Esophagus muscularis mucosa (tissue), 4 donors: ENCODE measurements at regions not wholly inside any gene's neighbourhood (a gene's known extent, or its start where the extent isn't known, plus 50 kb on each side); places are given as distances from the start of the nearest gene placed in this dataset.
"Not testable (repeated sequence)": the region's sequence is repeated elsewhere in the genome, so short reads cannot be mapped to it uniquely, and the experiment has no call there.

Experiments used
- DNase-seq: peaks from one replicate; pipeline ENCODE4 v3.0.0-alpha.2; 2017; ENCODE audit errors: extremely low spot score
- H3K27ac ChIP-seq, 4 donors: fragments of 200-600 bp; sonication (generic); replicated peaks in 1 of 4; 1 replicate in 3 of 4; 2 replicates in 1 of 4; pipeline ENCODE4 v1.5.1; 2016 to 2019; ENCODE audit warnings: mild to moderate bottlenecking in 1 of 4
- H3K27me3 ChIP-seq, 4 donors: fragments of 200-600 bp; sonication (generic); one replicate each; pipeline versions ENCODE4 v1.5.1 to v1.6.0; 2016 to 2019
- H3K36me3 ChIP-seq, 4 donors: fragments of 200-600 bp; sonication (generic); one replicate each; pipeline ENCODE4 v1.5.1; 2016 to 2019
- H3K4me1 ChIP-seq, 4 donors: fragments of 200-600 bp; sonication (generic); one replicate each; pipeline ENCODE4 v1.5.1; 2016 to 2019
- H3K4me3 ChIP-seq, 4 donors: fragments of 200-600 bp; sonication (generic); 1 replicate in 2 of 4; 2 replicates in 2 of 4; pipeline ENCODE4 v1.5.1; 2016 to 2019; ENCODE audit warnings: mild to moderate bottlenecking in 4 of 4, moderate library complexity in 1 of 4
- H3K9me3 ChIP-seq, 4 donors: fragments of 200-600 bp; sonication (generic); 1 replicate in 3 of 4; 2 replicates in 1 of 4; pipeline ENCODE4 v1.5.1; 2016 to 2019
- EP300 ChIP-seq: sonication (generic); formaldehyde crosslinking; IDR thresholded peaks from one replicate; pipeline ENCODE4 v1.6.1; 2017; ENCODE audit warnings: antibody characterized with exemption
- POLR2A ChIP-seq: fragments of 450-650 bp; IDR thresholded peaks from one replicate; pipeline ENCODE4 v1.6.1; 2017; ENCODE audit warnings: antibody characterized with exemption, moderate library complexity, mild to moderate bottlenecking, low read depth
- POLR2AphosphoS5 ChIP-seq, 2 donors: sonication (generic); formaldehyde crosslinking; IDR thresholded peaks; one replicate each; pipeline ENCODE4 v1.6.1; 2017; ENCODE audit warnings: antibody characterized with exemption in 2 of 2
- WGBS: methylation state at CpG from one replicate; pipeline ENCODE4 v1.1.5; 2018; 5-methylcytosine and 5-hydroxymethylcytosine counted together
- intact Hi-C: fragments of 100-400 bp; cut with DNase I; formaldehyde crosslinking; loops from one replicate; pipeline ENCODE4 v1.15.1; 2023
- TF ChIP-seq, protein P1 (sequence below), 3 experiments: fragments of 200-600 bp in 2 of 3; fragments of 450-650 bp in 1 of 3; sonication (generic) in 2 of 3; IDR thresholded peaks; one replicate each; pipeline ENCODE4 v1.5.1; 2017 to 2019; ENCODE audit warnings: antibody characterized with exemption in 3 of 3, mild to moderate bottlenecking in 2 of 3, moderate library complexity in 1 of 3

DNA sequence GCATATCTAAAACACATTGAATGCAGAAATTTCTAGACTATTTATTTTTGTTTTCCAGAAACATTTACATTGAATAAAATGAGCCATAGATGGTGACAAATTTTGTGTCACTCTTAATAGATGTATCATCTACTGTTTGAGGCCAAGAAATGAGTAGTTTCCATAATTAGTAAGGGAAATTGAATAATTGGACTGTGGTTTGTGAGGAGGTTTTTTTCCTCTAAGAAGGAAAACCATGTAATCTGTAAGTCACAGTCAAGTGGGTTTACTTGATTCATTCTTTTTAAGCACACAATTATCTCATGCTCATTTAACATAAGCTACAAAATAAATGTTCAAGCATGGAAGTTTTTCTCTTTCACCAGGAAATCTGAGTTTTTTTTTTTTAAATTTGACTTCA is 876.4 kb downstream of the NR2F1-AS1 start:
- H3K4me3 ChIP-seq: no peak overlapping the region
- no peaks in the 10 kb centered on the region for H3K27me3 ChIP-seq
- no peak overlapping the region for H3K27ac ChIP-seq
- TF ChIP-seq, protein P1, sequence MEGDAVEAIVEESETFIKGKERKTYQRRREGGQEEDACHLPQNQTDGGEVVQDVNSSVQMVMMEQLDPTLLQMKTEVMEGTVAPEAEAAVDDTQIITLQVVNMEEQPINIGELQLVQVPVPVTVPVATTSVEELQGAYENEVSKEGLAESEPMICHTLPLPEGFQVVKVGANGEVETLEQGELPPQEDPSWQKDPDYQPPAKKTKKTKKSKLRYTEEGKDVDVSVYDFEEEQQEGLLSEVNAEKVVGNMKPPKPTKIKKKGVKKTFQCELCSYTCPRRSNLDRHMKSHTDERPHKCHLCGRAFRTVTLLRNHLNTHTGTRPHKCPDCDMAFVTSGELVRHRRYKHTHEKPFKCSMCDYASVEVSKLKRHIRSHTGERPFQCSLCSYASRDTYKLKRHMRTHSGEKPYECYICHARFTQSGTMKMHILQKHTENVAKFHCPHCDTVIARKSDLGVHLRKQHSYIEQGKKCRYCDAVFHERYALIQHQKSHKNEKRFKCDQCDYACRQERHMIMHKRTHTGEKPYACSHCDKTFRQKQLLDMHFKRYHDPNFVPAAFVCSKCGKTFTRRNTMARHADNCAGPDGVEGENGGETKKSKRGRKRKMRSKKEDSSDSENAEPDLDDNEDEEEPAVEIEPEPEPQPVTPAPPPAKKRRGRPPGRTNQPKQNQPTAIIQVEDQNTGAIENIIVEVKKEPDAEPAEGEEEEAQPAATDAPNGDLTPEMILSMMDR (IDR thresholded peaks at IDR 0.05): no peak
- no peak for TF ChIP-seq POLR2A
- TF ChIP-seq POLR2AphosphoS5 (IDR thresholded peaks at IDR 0.05): no peak
- no peak for TF ChIP-seq EP300
- H3K4me1 ChIP-seq: no peaks in the 10 kb centered on the region
- DNase-seq: no peak
- no peaks in the 10 kb centered on the region for H3K36me3 ChIP-seq
- H3K9me3 ChIP-seq: no peaks in the 10 kb centered on the region
- intact Hi-C loops: no loop called here

DNA sequence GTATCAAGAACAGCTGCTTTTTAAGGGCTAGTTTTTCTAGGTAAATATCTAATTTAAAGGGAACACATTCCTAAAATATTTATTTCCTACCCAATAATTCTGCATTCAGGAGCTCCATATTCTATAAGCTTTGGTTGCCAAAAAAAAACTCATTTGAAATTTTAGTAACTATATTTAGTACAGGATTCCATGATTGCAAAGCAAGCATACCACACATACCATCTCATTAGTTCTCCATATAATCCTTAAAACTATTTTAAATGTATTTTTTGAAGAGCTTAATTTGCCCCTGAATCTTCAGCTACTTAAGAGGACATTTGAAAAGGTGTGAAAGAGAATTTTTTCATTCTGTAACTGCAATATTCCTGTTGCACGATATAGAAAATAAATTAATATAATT is 877.0 kb downstream of the NR2F1-AS1 start:
- DNase-seq: no peak
- Histone ChIP-seq H3K4me3 (no peak overlapping the region), H3K36me3 (no peaks in the 10 kb centered on the region), H3K9me3 (no peaks in the 10 kb centered on the region), H3K4me1 (no peaks in the 10 kb centered on the region), H3K27me3 (no peaks in the 10 kb centered on the region), H3K27ac (no peak overlapping the region)
- intact Hi-C loops: no loop called here
- WGBS: 82% methylated on average over 1 of the region's 1 CpG
- TF ChIP-seq EP300: no peak
- no peak for TF ChIP-seq POLR2AphosphoS5 (IDR thresholded peaks at IDR 0.05)
- TF ChIP-seq POLR2A: no peak
- TF ChIP-seq, protein P1 (IDR thresholded peaks at IDR 0.05): no peak

DNA sequence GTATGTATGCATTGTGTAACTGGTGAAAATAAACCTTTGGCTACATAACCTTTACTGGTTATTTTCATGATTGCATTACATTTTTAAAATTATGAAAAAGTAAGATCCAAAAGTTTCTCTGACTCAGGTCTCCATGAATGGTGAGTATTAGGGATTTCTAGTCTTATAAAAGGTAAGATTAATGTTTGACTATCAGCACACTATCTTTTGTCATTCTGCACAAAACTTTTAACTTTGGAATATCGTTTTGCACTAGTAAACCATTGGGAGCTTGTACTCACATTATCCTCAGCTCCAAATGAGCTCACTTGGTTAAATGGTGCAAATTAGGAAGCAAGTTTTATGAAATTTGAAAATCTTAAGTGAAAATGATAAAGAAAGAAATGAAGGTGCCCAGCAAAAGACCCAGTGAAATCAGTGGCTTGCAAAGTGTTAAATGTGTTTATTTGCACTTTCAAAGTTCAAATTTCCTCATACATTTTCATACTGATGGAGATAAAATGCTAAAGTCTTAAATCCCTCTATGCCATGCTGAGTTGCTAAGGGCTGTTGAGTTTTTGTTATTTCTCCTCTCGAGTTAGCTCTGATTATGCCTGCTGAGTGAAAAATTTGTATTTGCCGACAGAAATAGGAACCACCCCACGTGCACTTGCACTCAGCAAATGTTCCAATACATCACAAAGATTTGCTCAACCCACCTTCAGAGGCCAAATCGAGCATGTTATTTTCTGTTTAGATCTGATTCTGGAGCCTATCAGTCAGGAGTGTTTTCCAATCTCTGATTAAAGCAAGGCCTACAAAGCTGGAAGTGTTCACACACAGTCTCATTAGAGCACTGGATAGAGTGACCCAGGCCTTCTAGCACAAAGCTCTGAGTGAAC is 885.7 kb downstream of the NR2F1-AS1 start:
- H3K4me3 ChIP-seq: no peak overlapping the region
- H3K36me3 ChIP-seq: no peaks in the 10 kb centered on the region
- H3K4me1 ChIP-seq: no peaks in the 10 kb centered on the region
- no peaks in the 10 kb centered on the region for H3K9me3 ChIP-seq
- H3K27me3 ChIP-seq: no peaks in the 10 kb centered on the region
- intact Hi-C loops: no loop called here
- WGBS: 61% methylated on average over 5 of the region's 5 CpGs
- no peak overlapping the region for H3K27ac ChIP-seq
- no peak for DNase-seq
- TF ChIP-seq POLR2A: no peak
- TF ChIP-seq, protein P1 (IDR thresholded peaks at IDR 0.05): no peak
- TF ChIP-seq EP300: no peak
- no peak for TF ChIP-seq POLR2AphosphoS5 (IDR thresholded peaks at IDR 0.05)

DNA sequence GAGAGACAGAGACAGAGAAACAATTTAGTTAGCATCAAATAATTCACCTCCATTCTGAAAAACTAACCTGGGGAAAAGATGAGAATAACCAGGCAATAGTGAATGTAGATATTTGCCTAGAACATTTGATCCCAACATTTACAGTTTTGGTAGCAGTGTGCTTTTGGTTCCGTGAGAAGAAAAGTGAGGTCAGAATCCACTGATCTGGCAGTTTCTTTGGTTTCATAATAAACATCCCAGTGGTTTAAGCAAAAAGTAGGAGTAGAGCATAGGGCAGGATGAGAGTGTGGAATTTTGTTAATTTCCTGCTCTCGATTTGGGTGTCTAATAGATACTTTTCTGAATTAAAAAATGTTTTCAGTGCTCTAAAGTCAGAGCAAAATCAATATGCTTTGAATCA is 887.0 kb downstream of the NR2F1-AS1 start:
- WGBS: 83% methylated on average over 2 of the region's 2 CpGs
- H3K27me3 ChIP-seq: no peaks in the 10 kb centered on the region
- no peak for DNase-seq
- no peaks in the 10 kb centered on the region for H3K36me3 ChIP-seq
- intact Hi-C loops: no loop called here
- H3K27ac ChIP-seq: no peak overlapping the region
- no peaks in the 10 kb centered on the region for H3K9me3 ChIP-seq
- no peak for TF ChIP-seq EP300
- TF ChIP-seq POLR2A: no peak
- TF ChIP-seq POLR2AphosphoS5 (IDR thresholded peaks at IDR 0.05): no peak
- TF ChIP-seq, protein P1 (IDR thresholded peaks at IDR 0.05): no peak
- no peaks in the 10 kb centered on the region for H3K4me1 ChIP-seq
- no peak overlapping the region for H3K4me3 ChIP-seq

DNA sequence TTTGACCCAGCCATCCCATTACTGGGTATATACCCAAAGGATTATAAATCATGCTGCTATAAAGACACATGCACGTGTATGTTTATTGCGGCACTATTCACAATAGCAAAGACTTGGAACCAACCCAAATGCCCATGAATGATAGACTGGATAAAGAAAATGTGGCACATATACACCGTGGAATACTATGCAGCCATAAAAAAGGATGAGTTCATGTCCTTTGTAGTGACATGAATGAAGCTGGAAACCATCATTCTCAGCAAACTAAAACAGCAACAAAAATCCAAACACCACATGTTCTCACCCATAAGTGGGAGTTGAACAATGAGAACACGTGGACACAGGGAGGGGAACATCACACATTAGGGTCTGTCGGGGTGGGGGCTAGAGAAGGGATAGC is 889.1 kb downstream of the NR2F1-AS1 start:
- DNase-seq, H3K4me1 ChIP-seq, H3K4me3 ChIP-seq, intact Hi-C loops, H3K36me3 ChIP-seq, H3K27me3 ChIP-seq, H3K27ac ChIP-seq, H3K9me3 ChIP-seq: not testable (repeated sequence)
- WGBS: 80% methylated on average over 5 of the region's 5 CpGs
